Keratinocyte (primary cell): ENCODE measurements at regions not wholly inside any gene's neighbourhood (a gene's known extent, or its start where the extent isn't known, plus 50 kb on each side); places are given as distances from the start of the nearest gene placed in this dataset.

ENCODE experiments used
- DNase-seq: peaks from one replicate; pipeline ENCODE4 v3.0.0-alpha.2; 2011; ENCODE audit warnings: low read depth, missing footprints, low spot score
- FAIRE-seq: peaks from 2 replicates; lab custom pipeline; 2011; peaks lifted over from hg19 to GRCh38; lab: Jason Lieb, UNC
- H2AFZ ChIP-seq: 2 replicates; pipeline ENCODE4 v1.6.0; 2012; ENCODE audit warnings: low read length, control low read depth, inconsistent platforms; ENCODE audit not compliant: control insufficient read depth
- H3K27ac ChIP-seq: 2 replicates; pipeline ENCODE4 v1.5.1; 2011; ENCODE audit warnings: low read length; ENCODE audit not compliant: control insufficient read depth, insufficient read depth
- H3K27me3 ChIP-seq: 3 replicates; pipeline ENCODE4 v1.6.0; 2011; ENCODE audit warnings: low read length; ENCODE audit not compliant: control insufficient read depth, insufficient read depth; ENCODE audit errors: extremely low read depth
- H3K36me3 ChIP-seq, 2 experiments: 2 replicates in 1 of 2; 3 replicates in 1 of 2; pipeline ENCODE4 v1.5.1; 2011; ENCODE audit warnings: low read length in 2 of 2, mild to moderate bottlenecking in 1 of 2; ENCODE audit not compliant: control insufficient read depth in 2 of 2, insufficient read depth in 2 of 2; ENCODE audit errors: extremely low read depth in 1 of 2
- H3K4me1 ChIP-seq: 3 replicates; pipeline ENCODE4 v1.5.1; 2011; ENCODE audit warnings: low read length; ENCODE audit not compliant: control insufficient read depth, insufficient read depth; ENCODE audit errors: extremely low read depth
- H3K4me2 ChIP-seq: 3 replicates; pipeline ENCODE4 v1.6.0; 2011; ENCODE audit warnings: low read depth, low read length; ENCODE audit not compliant: control insufficient read depth, insufficient read depth; ENCODE audit errors: extremely low read depth
- H3K4me3 ChIP-seq, 3 experiments: fragments of 200-600 bp in 1 of 3; sonication (generic) in 1 of 3; 2 replicates in 2 of 3; 3 replicates in 1 of 3; pipeline ENCODE4 v1.5.1; 2011 to 2016; ENCODE audit warnings: low read length in 3 of 3, mild to moderate bottlenecking in 3 of 3, control low read depth in 2 of 3, inconsistent platforms in 1 of 3, low read depth in 1 of 3, mixed read lengths in 1 of 3, mixed run types in 1 of 3, moderate library complexity in 1 of 3; ENCODE audit not compliant: control insufficient read depth in 2 of 3, insufficient read depth in 2 of 3; ENCODE audit errors: extremely low read depth in 1 of 3
- H3K79me2 ChIP-seq: 2 replicates; pipeline ENCODE4 v1.6.0; 2012; ENCODE audit warnings: low read length; ENCODE audit not compliant: control insufficient read depth, insufficient read depth
- H3K9ac ChIP-seq: 3 replicates; pipeline ENCODE4 v1.6.0; 2011; ENCODE audit warnings: low read length; ENCODE audit not compliant: control insufficient read depth, insufficient read depth; ENCODE audit errors: extremely low read depth
- H3K9me1 ChIP-seq: 3 replicates; pipeline ENCODE4 v1.6.0; 2011; ENCODE audit warnings: low read length; ENCODE audit not compliant: control insufficient read depth, insufficient read depth; ENCODE audit errors: extremely low read depth
- H3K9me3 ChIP-seq: 2 replicates; pipeline ENCODE4 v1.5.1; 2012; ENCODE audit warnings: low read depth, low read length; ENCODE audit not compliant: control insufficient read depth
- H4K20me1 ChIP-seq: 3 replicates; pipeline ENCODE4 v1.6.0; 2011; ENCODE audit warnings: low read length; ENCODE audit not compliant: control insufficient read depth, insufficient read depth; ENCODE audit errors: extremely low read depth
- EZH2 ChIP-seq: IDR thresholded peaks from one replicate; pipeline ENCODE4 v1.6.1; 2012; ENCODE audit warnings: inconsistent platforms, mild to moderate bottlenecking, low read length, moderate library complexity
- dilution Hi-C: fragments of 300-500 bp; cut with MboI; formaldehyde crosslinking; loops from one replicate; pipeline ENCODE4 v1.7.0; 2020; ENCODE audit warnings: low sequenced_read_pairs; ENCODE audit not compliant: extremely low pct_ligation_motif_present
- TF ChIP-seq, protein P1 (sequence below), 3 experiments: IDR thresholded peaks in 1 of 3; conservative IDR thresholded peaks in 1 of 3; optimal IDR thresholded peaks in 1 of 3; 2 replicates in 2 of 3; 3 replicates in 1 of 3; pipeline versions ENCODE3 to v1.5.1; 2011; ENCODE audit warnings: low read length in 3 of 3, mild to moderate bottlenecking in 3 of 3, moderate library complexity in 2 of 3, control low read depth in 1 of 3, inconsistent platforms in 1 of 3; ENCODE audit not compliant: insufficient read depth in 2 of 3; ENCODE audit errors: extremely low read depth in 1 of 3

DNA sequence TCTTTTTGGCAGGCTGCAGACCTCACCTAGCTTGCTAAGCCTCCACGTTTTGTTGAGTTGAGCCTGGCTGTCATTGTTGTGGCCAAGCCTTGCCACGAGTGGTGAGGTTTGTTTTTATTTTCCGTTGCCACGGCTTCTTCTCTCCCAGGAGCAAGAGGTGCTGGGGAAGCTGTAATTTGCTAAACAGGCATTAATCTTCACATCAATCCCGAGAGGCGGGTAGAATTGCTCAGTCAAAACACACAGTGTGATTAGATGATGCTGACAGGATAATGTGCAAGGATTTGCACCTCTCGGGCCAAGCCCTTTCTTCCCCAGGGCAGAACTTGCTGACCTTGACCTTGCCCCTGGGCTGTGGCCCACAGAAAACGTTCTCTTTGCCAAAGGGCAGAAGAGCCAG, 72.2 kb upstream of the ATP6AP2 start:
- no peak overlapping the region for H3K4me2 ChIP-seq
- H2AFZ ChIP-seq: no peak overlapping the region
- no peak overlapping the region for H3K4me3 ChIP-seq
- H3K9me3 ChIP-seq: peaks cover 3% of the 10 kb centered on the region
- DNase-seq: no peak
- H3K4me1 ChIP-seq: no peaks in the 10 kb centered on the region
- peaks cover 5% of the 10 kb centered on the region for H3K27me3 ChIP-seq
- no peak for FAIRE-seq
- H3K36me3 ChIP-seq: no peaks in the 10 kb centered on the region
- dilution Hi-C loops: no loop called here
- no peaks in the 10 kb centered on the region for H4K20me1 ChIP-seq
- no peak overlapping the region for H3K9ac ChIP-seq
- TF ChIP-seq, protein P1, sequence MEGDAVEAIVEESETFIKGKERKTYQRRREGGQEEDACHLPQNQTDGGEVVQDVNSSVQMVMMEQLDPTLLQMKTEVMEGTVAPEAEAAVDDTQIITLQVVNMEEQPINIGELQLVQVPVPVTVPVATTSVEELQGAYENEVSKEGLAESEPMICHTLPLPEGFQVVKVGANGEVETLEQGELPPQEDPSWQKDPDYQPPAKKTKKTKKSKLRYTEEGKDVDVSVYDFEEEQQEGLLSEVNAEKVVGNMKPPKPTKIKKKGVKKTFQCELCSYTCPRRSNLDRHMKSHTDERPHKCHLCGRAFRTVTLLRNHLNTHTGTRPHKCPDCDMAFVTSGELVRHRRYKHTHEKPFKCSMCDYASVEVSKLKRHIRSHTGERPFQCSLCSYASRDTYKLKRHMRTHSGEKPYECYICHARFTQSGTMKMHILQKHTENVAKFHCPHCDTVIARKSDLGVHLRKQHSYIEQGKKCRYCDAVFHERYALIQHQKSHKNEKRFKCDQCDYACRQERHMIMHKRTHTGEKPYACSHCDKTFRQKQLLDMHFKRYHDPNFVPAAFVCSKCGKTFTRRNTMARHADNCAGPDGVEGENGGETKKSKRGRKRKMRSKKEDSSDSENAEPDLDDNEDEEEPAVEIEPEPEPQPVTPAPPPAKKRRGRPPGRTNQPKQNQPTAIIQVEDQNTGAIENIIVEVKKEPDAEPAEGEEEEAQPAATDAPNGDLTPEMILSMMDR (optimal IDR thresholded peaks at IDR 0.05 in 1 of 3, IDR thresholded peaks at IDR 0.05 in 1 of 3, conservative IDR thresholded peaks at IDR 0.05 in 1 of 3; ENCODE audit: extremely low read depth in 1 of 3, insufficient read depth in 2 of 3, low read length in 3 of 3): no peak
- TF ChIP-seq EZH2: no peak
- H3K79me2 ChIP-seq: no peaks in the 10 kb centered on the region
- H3K9me1 ChIP-seq: no peaks in the 10 kb centered on the region
- no peak overlapping the region for H3K27ac ChIP-seq

DNA sequence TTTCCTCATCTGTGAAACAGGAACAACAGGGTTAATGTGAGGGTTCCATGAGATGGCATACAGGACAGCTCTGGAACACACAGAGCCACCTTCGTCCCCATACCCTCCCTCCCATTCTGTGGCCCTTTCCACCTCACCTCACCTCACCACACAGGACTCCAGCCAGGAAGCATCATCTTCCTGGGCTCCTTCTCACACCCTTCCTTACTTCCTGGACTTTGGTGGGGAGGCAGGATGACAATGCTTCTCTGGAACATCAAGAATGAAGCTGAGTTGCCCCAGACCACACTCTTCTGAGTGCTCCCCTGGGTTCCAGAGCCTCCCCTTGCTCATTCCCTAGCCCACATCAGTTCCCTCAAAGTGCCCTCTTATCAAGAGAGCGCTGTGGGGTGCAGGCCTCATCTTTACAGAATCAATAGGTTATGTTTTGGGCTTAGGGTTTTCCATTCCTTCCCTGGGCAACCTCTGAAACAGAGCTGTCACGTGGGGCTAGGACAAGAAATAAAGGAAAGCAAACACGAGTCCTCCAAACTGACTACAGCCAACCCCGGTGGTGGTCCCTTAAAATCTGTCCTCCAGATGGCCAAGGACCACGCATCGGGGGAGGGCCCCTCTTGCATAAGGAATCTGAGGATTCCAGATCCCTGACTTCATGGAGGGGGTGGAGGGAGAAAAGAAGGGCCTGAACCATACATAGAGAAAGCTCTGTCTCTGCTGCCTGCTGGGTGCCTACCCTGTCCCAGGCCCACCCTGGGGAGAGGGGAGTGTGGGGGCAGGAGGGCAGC, 74.4 kb upstream of the ATP6AP2 start:
- no peak for TF ChIP-seq EZH2
- TF ChIP-seq, protein P1 (optimal IDR thresholded peaks at IDR 0.05 in 1 of 3, IDR thresholded peaks at IDR 0.05 in 1 of 3, conservative IDR thresholded peaks at IDR 0.05 in 1 of 3; ENCODE audit: extremely low read depth in 1 of 3, insufficient read depth in 2 of 3, low read length in 3 of 3): no peak
- dilution Hi-C loops: no loop called here
- FAIRE-seq: no peak

More for the DNA sequence above, 74.4 kb upstream of the ATP6AP2 start:
- H3K9ac ChIP-seq: no peak overlapping the region
- peaks cover 3% of the 10 kb centered on the region for H3K9me3 ChIP-seq
- H4K20me1 ChIP-seq: no peaks in the 10 kb centered on the region
- H3K4me2 ChIP-seq: no peak overlapping the region
- H3K36me3 ChIP-seq: no peaks in the 10 kb centered on the region
- DNase-seq: no peak
- H3K9me1 ChIP-seq: no peaks in the 10 kb centered on the region
- no peaks in the 10 kb centered on the region for H3K4me1 ChIP-seq
- H3K27ac ChIP-seq: no peak overlapping the region
- no peak overlapping the region for H3K4me3 ChIP-seq
- H3K79me2 ChIP-seq: no peaks in the 10 kb centered on the region
- peaks cover 5% of the 10 kb centered on the region for H3K27me3 ChIP-seq
- no peak overlapping the region for H2AFZ ChIP-seq
